RWPE1 (cell line): ENCODE measurements at regions not wholly inside any gene's neighbourhood (a gene's known extent, or its start where the extent isn't known, plus 50 kb on each side); places are given as distances from the start of the nearest gene placed in this dataset.

Source experiments
- CTCF ChIA-PET: fragments of 350-600 bp; sonication (Branson Sonifier 250); formaldehyde crosslinking; extraction: SDS; loops from one replicate; lab custom pipeline; 2021; lab: Yijun Ruan, JAX
- POLR2A ChIA-PET: fragments of 400-600 bp; formaldehyde crosslinking; extraction: SDS; loops from one replicate; lab custom pipeline; 2020; ENCODE audit warnings: antibody characterized with exemption; ENCODE audit not compliant: low non-redundant PET; lab: Yijun Ruan, JAX
- DNase-seq: peaks from one replicate; pipeline ENCODE4 v3.0.0; 2012; ENCODE audit warnings: low spot score
- H3K27ac ChIP-seq: fragments of 450-650 bp; 2 replicates; pipeline ENCODE4 v1.5.1; 2017
- CTCF ChIP-seq: fragments of 450-650 bp; conservative IDR thresholded peaks from 2 replicates; pipeline ENCODE4 v1.5.1; 2017; ENCODE audit warnings: low read depth, mild to moderate bottlenecking

- no peak for TF ChIP-seq CTCF
- CTCF ChIA-PET, result interaction anchor here (0.5 kb wide), 1 partner anchor 90 kb away, joined by 6 read pairs; no protein-coding TSS in a partner anchor
- DNase-seq, result no peak
Measured at GRCh38 chr4:166459621-166460020, 586.6 kb downstream of the TLL1 start.

GRCh38 chr4:166460769-166461550 is 587.9 kb downstream of the TLL1 start:
- POLR2A ChIA-PET, result no interaction called here
- TF ChIP-seq CTCF, result no peak
- DNase-seq, result peak; percentile 45
- no peak overlapping the region for H3K27ac ChIP-seq
- CTCF ChIA-PET, result no interaction called here

More at GRCh38 chr4:166459621-166460020, 586.6 kb downstream of the TLL1 start:
- no peak overlapping the region for H3K27ac ChIP-seq
- POLR2A ChIA-PET, result no interaction called here

- H3K27ac ChIP-seq, result no peak overlapping the region
- POLR2A ChIA-PET, result no interaction called here
- no peak for DNase-seq
- CTCF ChIA-PET, result no interaction called here
- TF ChIP-seq CTCF, result no peak
Measured at GRCh38 chr4:166481055-166481454, 608.0 kb downstream of the TLL1 start.

GRCh38 chr4:166481739-166482138 is 608.7 kb downstream of the TLL1 start:
- no peak for DNase-seq
- no peak overlapping the region for H3K27ac ChIP-seq
- TF ChIP-seq CTCF, result no peak
- CTCF ChIA-PET, result no interaction called here
- POLR2A ChIA-PET, result no interaction called here

GRCh38 chr4:166482758-166483157 is 609.7 kb downstream of the TLL1 start:
- no peak for DNase-seq
- POLR2A ChIA-PET, result no interaction called here
- no peak overlapping the region for H3K27ac ChIP-seq
- no peak for TF ChIP-seq CTCF
- CTCF ChIA-PET, result no interaction called here

- no peak overlapping the region for H3K27ac ChIP-seq
- POLR2A ChIA-PET, result no interaction called here
- no peak for DNase-seq
- TF ChIP-seq CTCF, result no peak
- CTCF ChIA-PET, result no interaction called here
Measured at GRCh38 chr4:166491635-166492034, 618.6 kb downstream of the TLL1 start.
